PC-9 (cell line): ENCODE measurements at regions not wholly inside any gene's neighbourhood (a gene's known extent, or its start where the extent isn't known, plus 50 kb on each side); places are given as distances from the start of the nearest gene placed in this dataset.

ENCODE experiments used
- BruUV-seq: library from RNA; stranded (reverse); fragments of 400-500 nt; replicated peaks from 2 replicates; lab custom pipeline; 2021; lab: Mats Ljungman, UMichigan
- CTCF ChIA-PET: fragments of 300-600 bp; sonication (Branson Sonifier 250); formaldehyde crosslinking; loops from one replicate; lab custom pipeline; 2022; ENCODE audit warnings: antibody characterized with exemption; lab: Charles Lee
- POLR2A ChIA-PET: fragments of 300-600 bp; sonication (Branson Sonifier 250); formaldehyde crosslinking; loops from one replicate; lab custom pipeline; 2022; ENCODE audit warnings: antibody characterized with exemption; ENCODE audit not compliant: unreplicated experiment; lab: Charles Lee
- DNase-seq, 2 experiments: peaks; one replicate each; pipeline versions ENCODE4 v3.0.0 to v3.0.0-alpha.2; 2015 to 2022; ENCODE audit warnings: mixed read lengths in 1 of 2
- H2AFZ ChIP-seq: fragments of 200-600 bp; sonication (generic); 2 replicates; pipeline ENCODE4 v1.8.1; 2017; ENCODE audit warnings: antibody characterized with exemption
- H3F3A ChIP-seq: fragments of 200-600 bp; sonication (generic); 2 replicates; pipeline ENCODE4 v1.8.1; 2017; ENCODE audit warnings: antibody characterized with exemption, mild to moderate bottlenecking, low read depth; ENCODE audit not compliant: insufficient read depth
- H3K27ac ChIP-seq: fragments of 200-600 bp; sonication (generic); 2 replicates; pipeline ENCODE4 v1.6.1; 2016; ENCODE audit warnings: mixed run types
- H3K27me3 ChIP-seq: fragments of 200-600 bp; sonication (generic); 2 replicates; pipeline ENCODE4 v1.6.1; 2016; ENCODE audit warnings: low read depth, mixed run types; ENCODE audit not compliant: insufficient read depth
- H3K36me3 ChIP-seq: fragments of 200-600 bp; sonication (generic); 2 replicates; pipeline ENCODE4 v1.6.1; 2016; ENCODE audit warnings: low read depth, mixed run types
- H3K4me1 ChIP-seq: fragments of 200-600 bp; sonication (generic); replicated peaks from 2 replicates; pipeline ENCODE4 v1.6.1; 2016; ENCODE audit warnings: mixed run types; ENCODE audit not compliant: insufficient read depth
- H3K4me2 ChIP-seq: fragments of 200-600 bp; sonication (generic); 2 replicates; pipeline ENCODE4 v1.6.1; 2017; ENCODE audit warnings: mixed run types
- H3K4me3 ChIP-seq: fragments of 200-600 bp; sonication (generic); 2 replicates; pipeline ENCODE4 v1.6.1; 2016; ENCODE audit warnings: mixed run types
- H3K79me2 ChIP-seq: fragments of 200-600 bp; sonication (generic); 2 replicates; pipeline ENCODE4 v1.6.1; 2017; ENCODE audit warnings: low read depth, mixed run types
- H3K9me2 ChIP-seq: fragments of 200-600 bp; sonication (generic); 2 replicates; pipeline ENCODE4 v1.8.1; 2017; ENCODE audit warnings: mild to moderate bottlenecking; ENCODE audit not compliant: insufficient read depth
- H3K9me3 ChIP-seq: fragments of 200-600 bp; sonication (generic); 2 replicates; pipeline ENCODE4 v1.8.1; 2016; ENCODE audit warnings: low read depth; ENCODE audit not compliant: insufficient read depth
- H4K20me1 ChIP-seq: fragments of 200-600 bp; sonication (generic); 2 replicates; pipeline ENCODE4 v1.8.1; 2017; ENCODE audit not compliant: insufficient read depth
- EZH2 ChIP-seq: fragments of 200-600 bp; sonication (generic); IDR thresholded peaks from 2 replicates; pipeline ENCODE4 v1.8.0; 2017; ENCODE audit warnings: antibody characterized with exemption, low read depth
- intact Hi-C: fragments of 100-400 bp; cut with micrococcal nuclease; formaldehyde crosslinking; loops from one replicate; pipeline ENCODE4 v1.10.0; 2022; ENCODE audit not compliant: unreplicated experiment
- TF ChIP-seq, protein P1 (sequence below): fragments of 200-600 bp; sonication (generic); conservative IDR thresholded peaks from 2 replicates; pipeline ENCODE4 v1.6.1; 2017; ENCODE audit warnings: mixed run types, antibody characterized with exemption, mild to moderate bottlenecking, moderate library complexity

DNA sequence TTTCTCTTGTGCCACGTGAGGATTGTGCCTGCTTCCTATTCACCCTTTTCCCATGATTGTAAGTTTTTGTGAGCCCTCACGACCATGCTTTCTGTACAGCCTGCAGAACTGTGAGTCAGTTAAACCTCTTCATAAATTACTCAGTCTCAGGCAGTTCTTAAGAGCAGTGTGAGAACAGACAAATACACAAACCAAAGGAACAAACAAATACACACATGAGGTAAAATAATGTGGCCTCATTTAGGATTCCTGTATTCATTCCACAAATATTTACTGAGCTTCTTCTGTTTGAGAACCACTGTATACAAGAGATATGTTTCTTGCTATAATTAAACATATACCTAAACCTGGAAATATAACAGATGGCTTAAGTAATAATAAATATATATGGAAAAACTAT is 760.3 kb downstream of the CDH9 start:
- Histone ChIP-seq H3K4me3 (no peak overlapping the region), H2AFZ (no peak overlapping the region), H3K9me2 (no peaks in the 10 kb centered on the region), H3K4me1 (no peaks in the 10 kb centered on the region), H3K4me2 (no peak overlapping the region), H3K27me3 (no peaks in the 10 kb centered on the region), H3F3A (no peaks in the 10 kb centered on the region), H3K9me3 (no peaks in the 10 kb centered on the region), H3K36me3 (no peaks in the 10 kb centered on the region), H4K20me1 (no peaks in the 10 kb centered on the region), H3K27ac (no peak overlapping the region), H3K79me2 (no peaks in the 10 kb centered on the region)
- BruUV-seq: no TSS peak
- ChIA-PET CTCF (no interaction called here), POLR2A (no interaction called here)
- DNase-seq: no peak
- intact Hi-C loops: no loop called here
- TF ChIP-seq, protein P1, sequence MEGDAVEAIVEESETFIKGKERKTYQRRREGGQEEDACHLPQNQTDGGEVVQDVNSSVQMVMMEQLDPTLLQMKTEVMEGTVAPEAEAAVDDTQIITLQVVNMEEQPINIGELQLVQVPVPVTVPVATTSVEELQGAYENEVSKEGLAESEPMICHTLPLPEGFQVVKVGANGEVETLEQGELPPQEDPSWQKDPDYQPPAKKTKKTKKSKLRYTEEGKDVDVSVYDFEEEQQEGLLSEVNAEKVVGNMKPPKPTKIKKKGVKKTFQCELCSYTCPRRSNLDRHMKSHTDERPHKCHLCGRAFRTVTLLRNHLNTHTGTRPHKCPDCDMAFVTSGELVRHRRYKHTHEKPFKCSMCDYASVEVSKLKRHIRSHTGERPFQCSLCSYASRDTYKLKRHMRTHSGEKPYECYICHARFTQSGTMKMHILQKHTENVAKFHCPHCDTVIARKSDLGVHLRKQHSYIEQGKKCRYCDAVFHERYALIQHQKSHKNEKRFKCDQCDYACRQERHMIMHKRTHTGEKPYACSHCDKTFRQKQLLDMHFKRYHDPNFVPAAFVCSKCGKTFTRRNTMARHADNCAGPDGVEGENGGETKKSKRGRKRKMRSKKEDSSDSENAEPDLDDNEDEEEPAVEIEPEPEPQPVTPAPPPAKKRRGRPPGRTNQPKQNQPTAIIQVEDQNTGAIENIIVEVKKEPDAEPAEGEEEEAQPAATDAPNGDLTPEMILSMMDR: no peak

DNA sequence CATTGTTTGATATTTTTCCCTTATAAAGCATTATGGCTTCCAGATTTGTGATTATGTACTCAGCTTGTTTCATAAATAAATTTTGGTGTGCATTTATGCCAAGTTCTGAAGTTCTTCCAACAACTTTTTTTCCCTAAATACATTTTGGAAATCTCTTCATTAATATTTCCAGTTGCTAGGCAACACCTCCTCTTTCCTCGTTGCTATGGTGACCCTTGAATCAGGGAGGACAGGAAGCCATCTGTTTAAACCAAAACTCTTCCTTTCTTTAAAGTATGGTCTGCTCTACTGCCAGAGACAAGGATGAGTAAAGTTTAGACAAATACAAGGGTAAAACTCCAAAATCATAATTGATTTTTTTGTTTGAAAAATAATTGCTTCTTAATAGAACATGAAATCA is 779.3 kb downstream of the CDH9 start:
- ChIA-PET POLR2A (no interaction called here), CTCF (no interaction called here)
- Histone ChIP-seq H4K20me1 (peaks cover 3% of the 10 kb centered on the region; the same call in 1 of the 2 replicates), H3K79me2 (no peaks in the 10 kb centered on the region), H3K4me2 (no peak overlapping the region), H3K9me3 (no peaks in the 10 kb centered on the region), H3K36me3 (no peaks in the 10 kb centered on the region), H3K4me1 (no peaks in the 10 kb centered on the region), H3K9me2 (no peaks in the 10 kb centered on the region; the same call in 1 of the 2 replicates), H2AFZ (no peak overlapping the region), H3F3A (no peaks in the 10 kb centered on the region), H3K27ac (no peak overlapping the region), H3K4me3 (no peak overlapping the region), H3K27me3 (no peaks in the 10 kb centered on the region)
- no peak for DNase-seq
- BruUV-seq: no TSS peak
- TF ChIP-seq EZH2: no peak
- TF ChIP-seq, protein P1: no peak
- intact Hi-C loops: no loop called here

- no peak overlapping the region for H3K4me3 ChIP-seq
- no TSS peak for BruUV-seq
- H3K79me2 ChIP-seq: no peaks in the 10 kb centered on the region
- no peaks in the 10 kb centered on the region for H3K36me3 ChIP-seq
- no peaks in the 10 kb centered on the region for H3F3A ChIP-seq
- no peaks in the 10 kb centered on the region for H3K9me2 ChIP-seq
- no peaks in the 10 kb centered on the region for H3K9me3 ChIP-seq
- no peaks in the 10 kb centered on the region for H3K4me1 ChIP-seq
- H3K4me2 ChIP-seq: no peak overlapping the region
- ChIA-PET POLR2A (interaction anchor here (0.6 kb wide), 1 partner anchor 316 kb away, joined by 3 read pairs; no protein-coding TSS in a partner anchor), CTCF (no interaction called here)
- no peak for DNase-seq
- H3K27ac ChIP-seq: no peak overlapping the region
- H4K20me1 ChIP-seq: no peaks in the 10 kb centered on the region
- intact Hi-C loops: no loop called here
- no peaks in the 10 kb centered on the region for H3K27me3 ChIP-seq
- 0 out of 2 replicates have a peak overlapping the region, but pooled peaks have one; percentile 58 for H2AFZ ChIP-seq
- TF ChIP-seq, protein P1: no peak
- no peak for TF ChIP-seq EZH2
Observed at GRCh38 chr5:26245321-26245720, 793.1 kb downstream of the CDH9 start.
